NCI-H774 (cell line): ENCODE measurements at regions not wholly inside any gene's neighbourhood (a gene's known extent, or its start where the extent isn't known, plus 50 kb on each side); places are given as distances from the start of the nearest gene placed in this dataset.

Source experiments
- DNase-seq: peaks from one replicate; lab custom pipeline; 2025; lab: John Stamatoyannopoulos, UW

- no peak for DNase-seq
These were observed 64.5 kb upstream of the SMAD3 start for GRCh38 chr15:67000896-67001295.

- no peak for DNase-seq
These were observed 63.0 kb upstream of the SMAD3 start for GRCh38 chr15:67002368-67002767.

- DNase-seq, result no peak
These were observed 61.8 kb upstream of the SMAD3 start for GRCh38 chr15:67003586-67003985.

- DNase-seq, result no peak
These were observed 61.3 kb upstream of the SMAD3 start for GRCh38 chr15:67004142-67004541.

- no peak for DNase-seq
These were observed 60.0 kb upstream of the SMAD3 start for GRCh38 chr15:67005294-67005996.

- no peak for DNase-seq
These were observed 59.0 kb upstream of the SMAD3 start for GRCh38 chr15:67006083-67007065.

GRCh38 chr15:67009576-67010569, 55.5 kb upstream of the SMAD3 start:
- peak; percentile 9 for DNase-seq

GRCh38 chr15:67010898-67011616, 54.3 kb upstream of the SMAD3 start:
- no peak for DNase-seq

GRCh38 chr15:67011617-67012005, 53.8 kb upstream of the SMAD3 start:
- no peak for DNase-seq

GRCh38 chr15:67013696-67014095, 51.7 kb upstream of the SMAD3 start:
- DNase-seq, result no peak
